HEK293 (cell line): ENCODE measurements at regions not wholly inside any gene's neighbourhood (a gene's known extent, or its start where the extent isn't known, plus 50 kb on each side); places are given as distances from the start of the nearest gene placed in this dataset.

Experiments
- CTCF ChIA-PET: fragments of 350-600 bp; formaldehyde crosslinking; extraction: SDS; loops from one replicate; lab custom pipeline; 2021; ENCODE audit warnings: antibody characterized with exemption; lab: Yijun Ruan, JAX
- POLR2A ChIA-PET: fragments of 300-600 bp; formaldehyde crosslinking; extraction: SDS; loops from one replicate; lab custom pipeline; 2020; ENCODE audit warnings: antibody characterized with exemption, inconsistent platforms; lab: Yijun Ruan, JAX
- H3K27ac ChIP-seq: fragments of 200-500 bp; sonication (Bioruptor generic); 2 replicates; pipeline ENCODE4 v1.5.1; 2014; ENCODE audit warnings: low read depth, low read length, control low read depth, inconsistent platforms; ENCODE audit errors: extremely low read depth
- H3K36me3 ChIP-seq, 2 experiments: fragments of 200-500 bp in 1 of 2; sonication (Bioruptor generic) in 1 of 2; 1 replicate in 1 of 2; 2 replicates in 1 of 2; pipeline ENCODE4 v1.5.1; 2014 to 2017; ENCODE audit warnings: inconsistent platforms in 2 of 2, low read length in 2 of 2; ENCODE audit not compliant: control insufficient read depth in 2 of 2, insufficient read depth in 1 of 2
- H3K4me1 ChIP-seq: fragments of 200-500 bp; sonication (Bioruptor generic); 2 replicates; pipeline ENCODE4 v1.5.1; 2014; ENCODE audit warnings: mild to moderate bottlenecking, low read length, inconsistent platforms; ENCODE audit not compliant: control insufficient read depth, insufficient read depth
- H3K4me3 ChIP-seq: 2 replicates; pipeline ENCODE4 v1.5.1; 2011; ENCODE audit warnings: low read depth, mild to moderate bottlenecking, control low read depth, low read length, moderate library complexity
- H3K9me3 ChIP-seq: fragments of 200-500 bp; sonication (Bioruptor generic); 2 replicates; pipeline ENCODE4 v1.5.1; 2014; ENCODE audit warnings: low read depth, low read length, inconsistent platforms; ENCODE audit not compliant: control insufficient read depth, insufficient read depth
- EGR2 ChIP-seq: fragments of 450-650 bp; formaldehyde crosslinking; IDR thresholded peaks from 2 replicates; pipeline ENCODE4 v1.5.1; 2016; ENCODE audit warnings: low read depth, missing biosample characterization, missing genetic modification characterization
- GLI2 ChIP-seq: fragments of 450-650 bp; formaldehyde crosslinking; IDR thresholded peaks from 2 replicates; pipeline ENCODE4; 2017; ENCODE audit warnings: missing biosample characterization, missing genetic modification characterization, low read depth, borderline replicate concordance
- KLF17 ChIP-seq: fragments of 450-650 bp; formaldehyde crosslinking; IDR thresholded peaks from 2 replicates; pipeline ENCODE4 v1.5.1; 2016; ENCODE audit warnings: missing biosample characterization, missing genetic modification characterization
- MYNN ChIP-seq: fragments of 450-650 bp; formaldehyde crosslinking; IDR thresholded peaks from 2 replicates; pipeline ENCODE4 v1.5.1; 2016; ENCODE audit warnings: missing biosample characterization, missing genetic modification characterization, borderline replicate concordance
- MZF1 ChIP-seq: fragments of 450-650 bp; formaldehyde crosslinking; IDR thresholded peaks from 2 replicates; pipeline ENCODE4 v1.5.1; 2017; ENCODE audit warnings: missing biosample characterization, missing genetic modification characterization, borderline replicate concordance
- REST ChIP-seq: fragments of 450-650 bp; formaldehyde crosslinking; IDR thresholded peaks from 2 replicates; pipeline ENCODE4 v1.5.1; 2016; ENCODE audit warnings: missing biosample characterization, missing genetic modification characterization
- SCRT2 ChIP-seq: fragments of 450-650 bp; formaldehyde crosslinking; IDR thresholded peaks from 2 replicates; pipeline ENCODE4 v1.5.1; 2016; ENCODE audit warnings: missing biosample characterization, missing genetic modification characterization
- TCF7L2 ChIP-seq: IDR thresholded peaks from 2 replicates; pipeline ENCODE4 v1.6.1; 2011; ENCODE audit warnings: low read depth, mild to moderate bottlenecking, inconsistent platforms, low read length, moderate library complexity, borderline replicate concordance
- YY1 ChIP-seq: fragments of 450-650 bp; formaldehyde crosslinking; IDR thresholded peaks from 2 replicates; pipeline ENCODE4 v1.5.1; 2018; ENCODE audit warnings: missing biosample characterization, missing genetic modification characterization
- ZBTB1 ChIP-seq: fragments of 450-650 bp; formaldehyde crosslinking; IDR thresholded peaks from 2 replicates; pipeline ENCODE4 v1.5.1; 2016; ENCODE audit warnings: missing biosample characterization, missing genetic modification characterization
- ZBTB48 ChIP-seq: fragments of 450-650 bp; formaldehyde crosslinking; IDR thresholded peaks from 2 replicates; pipeline ENCODE4 v1.5.1; 2016; ENCODE audit warnings: missing biosample characterization, missing genetic modification characterization
- ZBTB6 ChIP-seq: fragments of 450-650 bp; formaldehyde crosslinking; IDR thresholded peaks from 2 replicates; pipeline ENCODE4 v1.5.1; 2017; ENCODE audit warnings: missing biosample characterization, missing genetic modification characterization
- ZFP37 ChIP-seq: fragments of 450-650 bp; formaldehyde crosslinking; IDR thresholded peaks from 2 replicates; pipeline ENCODE4 v1.5.1; 2016; ENCODE audit warnings: missing biosample characterization, missing genetic modification characterization
- ZNF114 ChIP-seq: fragments of 450-650 bp; formaldehyde crosslinking; IDR thresholded peaks from 2 replicates; pipeline ENCODE4 v1.5.0; 2017; ENCODE audit warnings: missing biosample characterization, missing genetic modification characterization
- ZNF140 ChIP-seq: fragments of 450-650 bp; formaldehyde crosslinking; IDR thresholded peaks from 2 replicates; pipeline ENCODE4 v1.5.1; 2016; ENCODE audit warnings: missing biosample characterization, missing genetic modification characterization
- ZNF184 ChIP-seq: fragments of 450-650 bp; IDR thresholded peaks from 2 replicates; pipeline ENCODE4 v1.5.1; 2018; ENCODE audit warnings: missing biosample characterization, mild to moderate bottlenecking, missing genetic modification characterization
- ZNF37A ChIP-seq: fragments of 450-650 bp; IDR thresholded peaks from 2 replicates; pipeline ENCODE4 v1.5.1; 2018; ENCODE audit warnings: missing biosample characterization, missing genetic modification characterization
- ZNF404 ChIP-seq: fragments of 450-650 bp; formaldehyde crosslinking; IDR thresholded peaks from 2 replicates; pipeline ENCODE4 v1.5.1; 2017; ENCODE audit warnings: missing biosample characterization, missing genetic modification characterization
- ZNF514 ChIP-seq: fragments of 450-650 bp; formaldehyde crosslinking; IDR thresholded peaks from 2 replicates; pipeline ENCODE4 v1.5.1; 2016; ENCODE audit warnings: missing biosample characterization, missing genetic modification characterization
- ZNF548 ChIP-seq: fragments of 450-650 bp; formaldehyde crosslinking; IDR thresholded peaks from 2 replicates; pipeline ENCODE4 v1.5.1; 2016; ENCODE audit warnings: missing biosample characterization, missing genetic modification characterization
- ZNF571 ChIP-seq: fragments of 450-650 bp; formaldehyde crosslinking; IDR thresholded peaks from 2 replicates; pipeline ENCODE4 v1.5.0; 2017; ENCODE audit warnings: missing biosample characterization, missing genetic modification characterization
- ZNF645 ChIP-seq: fragments of 450-650 bp; formaldehyde crosslinking; IDR thresholded peaks from 2 replicates; pipeline ENCODE4; 2016; ENCODE audit warnings: missing biosample characterization, missing genetic modification characterization
- ZSCAN30 ChIP-seq: fragments of 450-650 bp; IDR thresholded peaks from 2 replicates; pipeline ENCODE4 v1.5.1; 2018; ENCODE audit warnings: missing biosample characterization, mild to moderate bottlenecking, missing genetic modification characterization, moderate library complexity
- ZXDB ChIP-seq: fragments of 450-650 bp; formaldehyde crosslinking; IDR thresholded peaks from 2 replicates; pipeline ENCODE4 v1.5.1; 2016; ENCODE audit warnings: missing biosample characterization, missing genetic modification characterization

GRCh38 chr1:81590171-81590570 lies 210.6 kb upstream of the ADGRL2 start:
- H3K4me3 ChIP-seq, result no peak overlapping the region
- TF ChIP-seq ZNF571 (tag by site-specific recombination) (no peak), ZXDB (tag by site-specific recombination) (no peak), ZFP37 (tag by site-specific recombination) (no peak)
- H3K36me3 ChIP-seq, result no peaks in the 10 kb centered on the region
- no peak overlapping the region for H3K27ac ChIP-seq
- H3K9me3 ChIP-seq, result no peaks in the 10 kb centered on the region
- H3K4me1 ChIP-seq, result no peaks in the 10 kb centered on the region
- ChIA-PET CTCF (no interaction called here), POLR2A (no interaction called here)

GRCh38 chr1:81588149-81588548 lies 212.6 kb upstream of the ADGRL2 start:
- TF ChIP-seq ZNF404 (tag by site-specific recombination), result no peak
- TF ChIP-seq MZF1 (tag by site-specific recombination), result no peak
- TF ChIP-seq EGR2, result no peak
- TF ChIP-seq REST (tag by site-specific recombination), result no peak
- no peak for TF ChIP-seq ZNF114 (tag by site-specific recombination)
- H3K9me3 ChIP-seq, result no peaks in the 10 kb centered on the region
- no peaks in the 10 kb centered on the region for H3K4me1 ChIP-seq
- H3K4me3 ChIP-seq, result no peak overlapping the region
- H3K36me3 ChIP-seq, result no peaks in the 10 kb centered on the region
- no peak overlapping the region for H3K27ac ChIP-seq
- ChIA-PET POLR2A (no interaction called here), CTCF (no interaction called here)

GRCh38 chr1:81587426-81587825 lies 213.3 kb upstream of the ADGRL2 start:
- ChIA-PET POLR2A (no interaction called here), CTCF (no interaction called here)
- Histone ChIP-seq H3K27ac (no peak overlapping the region), H3K4me3 (no peak overlapping the region)
- TF ChIP-seq KLF17 (tag by site-specific recombination), result no peak
- TF ChIP-seq SCRT2 (tag by site-specific recombination), result no peak
- no peak for TF ChIP-seq ZNF140
- no peak for TF ChIP-seq ZBTB1 (tag by site-specific recombination)
- no peak for TF ChIP-seq GLI2 (tag by site-specific recombination)
- TF ChIP-seq ZSCAN30 (tag by site-specific recombination), result no peak
- TF ChIP-seq ZNF184 (tag by site-specific recombination), result no peak
- TF ChIP-seq YY1, result no peak
- TF ChIP-seq ZBTB48 (tag by site-specific recombination), result no peak
- TF ChIP-seq TCF7L2, result no peak
- TF ChIP-seq ZBTB6, result no peak
- TF ChIP-seq ZNF514, result no peak
- TF ChIP-seq ZNF37A (tag by site-specific recombination), result no peak
- TF ChIP-seq MYNN (tag by site-specific recombination), result no peak
- TF ChIP-seq ZNF645, result no peak
- no peak for TF ChIP-seq ZNF548 (tag by site-specific recombination)
- TF ChIP-seq, all 188 proteins: peak for 0
- Histone ChIP-seq H3K36me3 (no peaks in the 10 kb centered on the region), H3K4me1 (no peaks in the 10 kb centered on the region), H3K9me3 (no peaks in the 10 kb centered on the region)
